ENCODE measurements at regions not wholly inside any gene's neighbourhood (a gene's known extent, or its start where the extent isn't known, plus 50 kb on each side); places are given as distances from the start of the nearest gene placed in this dataset.
A peak's percentile ranks its signal among the peaks of the same experiment; 100 is the strongest.

DNA sequence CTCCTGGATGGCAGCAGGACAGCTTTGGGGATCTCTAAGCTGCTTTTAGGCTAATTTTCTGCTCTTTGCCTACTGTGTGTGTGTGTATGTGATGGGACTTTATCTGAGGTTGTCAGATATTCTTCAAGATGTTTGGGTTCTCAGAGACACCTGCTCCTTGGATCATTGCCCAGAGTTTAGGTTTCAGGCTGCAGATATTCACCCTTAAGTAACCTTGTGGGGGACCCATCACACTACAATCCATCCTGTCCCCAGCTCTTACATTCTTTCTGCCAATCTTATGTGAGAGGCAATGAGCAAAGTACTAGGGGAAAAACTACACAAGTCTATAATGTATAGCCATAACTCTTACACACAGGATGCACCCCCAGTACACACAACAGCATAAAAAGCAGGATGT lies 263.0 kb upstream of the ZWINT start:
- Histone ChIP-seq H3K36me3 (replicated peaks in 1 of 2; ENCODE audit: control insufficient read depth in 1 of 2, insufficient read depth in 2 of 2, low read length in 1 of 2) (no peaks in the 10 kb centered on the region), H3K79me2 (ENCODE audit: insufficient read depth) (no peaks in the 10 kb centered on the region), H3K4me2 (no peak overlapping the region), H3K9ac (no peak overlapping the region), H3K27ac (ENCODE audit: low read depth in 2 of 2, low read length in 1 of 2) (no peak overlapping the region), H3K9me3 (no peaks in the 10 kb centered on the region), H3K4me3 (ENCODE audit: low read depth in 2 of 2, low read length in 1 of 2) (no peak overlapping the region), H3K27me3 (ENCODE audit: insufficient read depth) (no peaks in the 10 kb centered on the region), H4K20me1 (ENCODE audit: insufficient read depth) (no peaks in the 10 kb centered on the region), H3F3A (replicated peaks; ENCODE audit: insufficient read depth) (no peaks in the 10 kb centered on the region), H3K4me1 (ENCODE audit: control insufficient read depth in 1 of 2, insufficient read depth in 2 of 2, low read depth in 1 of 2, low read length in 1 of 2) (no peaks in the 10 kb centered on the region), H2AFZ (ENCODE audit: low read depth) (no peak overlapping the region), H3K9me2 (no peaks in the 10 kb centered on the region)
- no peak for TF ChIP-seq NFIC (IDR thresholded peaks at IDR 0.05; ENCODE audit: borderline replicate concordance)
- no peak for TF ChIP-seq PBX3 (IDR thresholded peaks at IDR 0.05)
- TF ChIP-seq, protein P1, sequence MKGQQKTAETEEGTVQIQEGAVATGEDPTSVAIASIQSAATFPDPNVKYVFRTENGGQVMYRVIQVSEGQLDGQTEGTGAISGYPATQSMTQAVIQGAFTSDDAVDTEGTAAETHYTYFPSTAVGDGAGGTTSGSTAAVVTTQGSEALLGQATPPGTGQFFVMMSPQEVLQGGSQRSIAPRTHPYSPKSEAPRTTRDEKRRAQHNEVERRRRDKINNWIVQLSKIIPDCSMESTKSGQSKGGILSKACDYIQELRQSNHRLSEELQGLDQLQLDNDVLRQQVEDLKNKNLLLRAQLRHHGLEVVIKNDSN (IDR thresholded peaks at IDR 0.05; ENCODE audit: borderline replicate concordance, low read depth) = no peak
- no peak for TF ChIP-seq RFX5 (IDR thresholded peaks at IDR 0.05; ENCODE audit: low read length)
- no peak for TF ChIP-seq FOXJ3 (CRISPR knock-in tag; IDR thresholded peaks at IDR 0.05)
- no peak for TF ChIP-seq ELF1 (IDR thresholded peaks at IDR 0.05)
- no peak for TF ChIP-seq MXI1 (IDR thresholded peaks at IDR 0.05; ENCODE audit: low read depth, low read length)
- TF ChIP-seq NRF1 (IDR thresholded peaks at IDR 0.05; ENCODE audit: low read depth, low read length) = no peak
- TF ChIP-seq MAX (IDR thresholded peaks at IDR 0.05; ENCODE audit: low read depth) = no peak
- ChIA-PET CTCF (no interaction called here), POLR2A (no interaction called here)
- no peak for DNase-seq

- H3K79me2 ChIP-seq (ENCODE audit: insufficient read depth) = no peaks in the 10 kb centered on the region
- WGBS (ENCODE audit: low lambda C conversion rate) = 13% methylated on average over 2 of the region's 2 CpGs
- no peak overlapping the region for H3K9ac ChIP-seq
- no peaks in the 10 kb centered on the region for H4K20me1 ChIP-seq (ENCODE audit: insufficient read depth)
- no peaks in the 10 kb centered on the region for H3K9me2 ChIP-seq
- H3K4me2 ChIP-seq = peak overlapping the region; percentile 51; the same call in 1 of the 2 replicates
- no peak for DNase-seq
- no peak overlapping the region for H3K27ac ChIP-seq (ENCODE audit: low read depth in 2 of 2, low read length in 1 of 2)
- H3K36me3 ChIP-seq (replicated peaks in 1 of 2; ENCODE audit: control insufficient read depth in 1 of 2, insufficient read depth in 2 of 2, low read length in 1 of 2) = no peaks in the 10 kb centered on the region
- H3K4me1 ChIP-seq (ENCODE audit: control insufficient read depth in 1 of 2, insufficient read depth in 2 of 2, low read depth in 1 of 2, low read length in 1 of 2) = no peaks in the 10 kb centered on the region
- ChIA-PET CTCF (no interaction called here), POLR2A (no interaction called here)
- no peaks in the 10 kb centered on the region for H3K9me3 ChIP-seq
- no peaks in the 10 kb centered on the region for H3K27me3 ChIP-seq (ENCODE audit: insufficient read depth)
- TF ChIP-seq, protein P2, sequence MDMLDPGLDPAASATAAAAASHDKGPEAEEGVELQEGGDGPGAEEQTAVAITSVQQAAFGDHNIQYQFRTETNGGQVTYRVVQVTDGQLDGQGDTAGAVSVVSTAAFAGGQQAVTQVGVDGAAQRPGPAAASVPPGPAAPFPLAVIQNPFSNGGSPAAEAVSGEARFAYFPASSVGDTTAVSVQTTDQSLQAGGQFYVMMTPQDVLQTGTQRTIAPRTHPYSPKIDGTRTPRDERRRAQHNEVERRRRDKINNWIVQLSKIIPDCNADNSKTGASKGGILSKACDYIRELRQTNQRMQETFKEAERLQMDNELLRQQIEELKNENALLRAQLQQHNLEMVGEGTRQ (IDR thresholded peaks at IDR 0.05; ENCODE audit: borderline replicate concordance, low read depth, low read length) = no peak
- TF ChIP-seq ELF1 (IDR thresholded peaks at IDR 0.05) (no peak), EZH2phosphoT487 (IDR thresholded peaks at IDR 0.05; ENCODE audit: borderline replicate concordance, low read depth) (no peak), SMC3 (IDR thresholded peaks at IDR 0.05; ENCODE audit: low read depth, low read length) (no peak)
- H2AFZ ChIP-seq (ENCODE audit: low read depth) = no peak overlapping the region
- H3K4me3 ChIP-seq (ENCODE audit: low read depth in 2 of 2, low read length in 1 of 2) = no peak overlapping the region
- no peaks in the 10 kb centered on the region for H3F3A ChIP-seq (replicated peaks; ENCODE audit: insufficient read depth)
Observed at GRCh38 chr10:56623064-56623463, 262.0 kb upstream of the ZWINT start.
